Keratinocyte (primary cell): ENCODE measurements at regions not wholly inside any gene's neighbourhood (a gene's known extent, or its start where the extent isn't known, plus 50 kb on each side); places are given as distances from the start of the nearest gene placed in this dataset.

Source experiments
- DNase-seq: peaks from one replicate; pipeline ENCODE4 v3.0.0-alpha.2; 2011; ENCODE audit warnings: low read depth, missing footprints, low spot score
- FAIRE-seq: peaks from 2 replicates; lab custom pipeline; 2011; peaks lifted over from hg19 to GRCh38; lab: Jason Lieb, UNC
- H2AFZ ChIP-seq: 2 replicates; pipeline ENCODE4 v1.6.0; 2012; ENCODE audit warnings: low read length, control low read depth, inconsistent platforms; ENCODE audit not compliant: control insufficient read depth
- H3K27ac ChIP-seq: 2 replicates; pipeline ENCODE4 v1.5.1; 2011; ENCODE audit warnings: low read length; ENCODE audit not compliant: control insufficient read depth, insufficient read depth
- H3K27me3 ChIP-seq: 3 replicates; pipeline ENCODE4 v1.6.0; 2011; ENCODE audit warnings: low read length; ENCODE audit not compliant: control insufficient read depth, insufficient read depth; ENCODE audit errors: extremely low read depth
- H3K36me3 ChIP-seq, 2 experiments: 2 replicates in 1 of 2; 3 replicates in 1 of 2; pipeline ENCODE4 v1.5.1; 2011; ENCODE audit warnings: low read length in 2 of 2, mild to moderate bottlenecking in 1 of 2; ENCODE audit not compliant: control insufficient read depth in 2 of 2, insufficient read depth in 2 of 2; ENCODE audit errors: extremely low read depth in 1 of 2
- H3K4me1 ChIP-seq: 3 replicates; pipeline ENCODE4 v1.5.1; 2011; ENCODE audit warnings: low read length; ENCODE audit not compliant: control insufficient read depth, insufficient read depth; ENCODE audit errors: extremely low read depth
- H3K4me2 ChIP-seq: 3 replicates; pipeline ENCODE4 v1.6.0; 2011; ENCODE audit warnings: low read depth, low read length; ENCODE audit not compliant: control insufficient read depth, insufficient read depth; ENCODE audit errors: extremely low read depth
- H3K4me3 ChIP-seq, 3 experiments: fragments of 200-600 bp in 1 of 3; sonication (generic) in 1 of 3; 2 replicates in 2 of 3; 3 replicates in 1 of 3; pipeline ENCODE4 v1.5.1; 2011 to 2016; ENCODE audit warnings: low read length in 3 of 3, mild to moderate bottlenecking in 3 of 3, control low read depth in 2 of 3, inconsistent platforms in 1 of 3, low read depth in 1 of 3, mixed read lengths in 1 of 3, mixed run types in 1 of 3, moderate library complexity in 1 of 3; ENCODE audit not compliant: control insufficient read depth in 2 of 3, insufficient read depth in 2 of 3; ENCODE audit errors: extremely low read depth in 1 of 3
- H3K79me2 ChIP-seq: 2 replicates; pipeline ENCODE4 v1.6.0; 2012; ENCODE audit warnings: low read length; ENCODE audit not compliant: control insufficient read depth, insufficient read depth
- H3K9ac ChIP-seq: 3 replicates; pipeline ENCODE4 v1.6.0; 2011; ENCODE audit warnings: low read length; ENCODE audit not compliant: control insufficient read depth, insufficient read depth; ENCODE audit errors: extremely low read depth
- H3K9me1 ChIP-seq: 3 replicates; pipeline ENCODE4 v1.6.0; 2011; ENCODE audit warnings: low read length; ENCODE audit not compliant: control insufficient read depth, insufficient read depth; ENCODE audit errors: extremely low read depth
- H3K9me3 ChIP-seq: 2 replicates; pipeline ENCODE4 v1.5.1; 2012; ENCODE audit warnings: low read depth, low read length; ENCODE audit not compliant: control insufficient read depth
- H4K20me1 ChIP-seq: 3 replicates; pipeline ENCODE4 v1.6.0; 2011; ENCODE audit warnings: low read length; ENCODE audit not compliant: control insufficient read depth, insufficient read depth; ENCODE audit errors: extremely low read depth
- EZH2 ChIP-seq: IDR thresholded peaks from one replicate; pipeline ENCODE4 v1.6.1; 2012; ENCODE audit warnings: inconsistent platforms, mild to moderate bottlenecking, low read length, moderate library complexity
- dilution Hi-C: fragments of 300-500 bp; cut with MboI; formaldehyde crosslinking; loops from one replicate; pipeline ENCODE4 v1.7.0; 2020; ENCODE audit warnings: low sequenced_read_pairs; ENCODE audit not compliant: extremely low pct_ligation_motif_present
- TF ChIP-seq, protein P1 (sequence below), 3 experiments: IDR thresholded peaks in 1 of 3; conservative IDR thresholded peaks in 1 of 3; optimal IDR thresholded peaks in 1 of 3; 2 replicates in 2 of 3; 3 replicates in 1 of 3; pipeline versions ENCODE3 to v1.5.1; 2011; ENCODE audit warnings: low read length in 3 of 3, mild to moderate bottlenecking in 3 of 3, moderate library complexity in 2 of 3, control low read depth in 1 of 3, inconsistent platforms in 1 of 3; ENCODE audit not compliant: insufficient read depth in 2 of 3; ENCODE audit errors: extremely low read depth in 1 of 3

GRCh38 chr2:792687-793086 is 115.5 kb upstream of the TMEM18 start:
- H3K4me3 ChIP-seq: no peak overlapping the region
- no peak for DNase-seq
- no peak overlapping the region for H3K9ac ChIP-seq
- H2AFZ ChIP-seq: no peak overlapping the region
- dilution Hi-C loops: no loop called here
- H3K4me1 ChIP-seq: no peaks in the 10 kb centered on the region
- no peaks in the 10 kb centered on the region for H3K27me3 ChIP-seq
- peaks cover 2% of the 10 kb centered on the region for H3K9me3 ChIP-seq
- H3K27ac ChIP-seq: no peak overlapping the region
- H4K20me1 ChIP-seq: no peaks in the 10 kb centered on the region
- FAIRE-seq: no peak
- no peak overlapping the region for H3K4me2 ChIP-seq
- TF ChIP-seq, protein P1, sequence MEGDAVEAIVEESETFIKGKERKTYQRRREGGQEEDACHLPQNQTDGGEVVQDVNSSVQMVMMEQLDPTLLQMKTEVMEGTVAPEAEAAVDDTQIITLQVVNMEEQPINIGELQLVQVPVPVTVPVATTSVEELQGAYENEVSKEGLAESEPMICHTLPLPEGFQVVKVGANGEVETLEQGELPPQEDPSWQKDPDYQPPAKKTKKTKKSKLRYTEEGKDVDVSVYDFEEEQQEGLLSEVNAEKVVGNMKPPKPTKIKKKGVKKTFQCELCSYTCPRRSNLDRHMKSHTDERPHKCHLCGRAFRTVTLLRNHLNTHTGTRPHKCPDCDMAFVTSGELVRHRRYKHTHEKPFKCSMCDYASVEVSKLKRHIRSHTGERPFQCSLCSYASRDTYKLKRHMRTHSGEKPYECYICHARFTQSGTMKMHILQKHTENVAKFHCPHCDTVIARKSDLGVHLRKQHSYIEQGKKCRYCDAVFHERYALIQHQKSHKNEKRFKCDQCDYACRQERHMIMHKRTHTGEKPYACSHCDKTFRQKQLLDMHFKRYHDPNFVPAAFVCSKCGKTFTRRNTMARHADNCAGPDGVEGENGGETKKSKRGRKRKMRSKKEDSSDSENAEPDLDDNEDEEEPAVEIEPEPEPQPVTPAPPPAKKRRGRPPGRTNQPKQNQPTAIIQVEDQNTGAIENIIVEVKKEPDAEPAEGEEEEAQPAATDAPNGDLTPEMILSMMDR (optimal IDR thresholded peaks at IDR 0.05 in 1 of 3, IDR thresholded peaks at IDR 0.05 in 1 of 3, conservative IDR thresholded peaks at IDR 0.05 in 1 of 3; ENCODE audit: extremely low read depth in 1 of 3, insufficient read depth in 2 of 3, low read length in 3 of 3): no peak
- TF ChIP-seq EZH2: no peak
- H3K36me3 ChIP-seq: no peaks in the 10 kb centered on the region
- no peaks in the 10 kb centered on the region for H3K9me1 ChIP-seq
- no peaks in the 10 kb centered on the region for H3K79me2 ChIP-seq

DNA sequence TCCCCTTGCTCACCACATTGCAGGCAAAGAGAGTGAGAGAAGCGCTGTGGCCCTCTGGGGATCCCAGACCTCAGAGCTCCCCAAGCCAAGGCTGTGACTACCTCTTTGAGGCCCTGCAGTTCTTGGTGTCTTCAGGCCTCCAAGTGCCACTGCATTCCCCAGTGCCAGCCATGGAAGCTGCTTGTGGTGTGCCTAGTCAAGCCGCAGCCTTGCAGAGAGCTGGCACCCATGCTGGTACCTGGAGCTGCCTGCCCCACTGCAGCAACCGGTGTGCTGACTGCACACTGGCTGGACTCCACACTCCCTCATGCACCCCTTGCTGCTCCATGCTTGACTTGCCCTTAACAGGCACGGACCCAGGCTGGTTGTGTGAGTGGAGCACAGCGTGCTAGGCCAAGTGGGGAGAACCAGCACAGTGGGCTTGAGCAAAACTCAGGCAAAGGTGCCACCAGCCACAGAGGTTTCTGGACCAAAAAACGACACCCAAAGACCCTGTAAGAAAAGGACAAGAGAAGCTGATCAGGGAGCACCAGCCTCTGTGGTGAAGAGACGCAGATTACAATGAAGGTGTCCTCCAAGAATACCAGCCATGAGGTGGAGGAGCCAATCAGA is 113.5 kb upstream of the TMEM18 start:
- Histone ChIP-seq H3K36me3 (no peaks in the 10 kb centered on the region), H3K4me2 (no peak overlapping the region), H3K4me3 (no peak overlapping the region), H3K4me1 (no peaks in the 10 kb centered on the region), H2AFZ (no peak overlapping the region), H3K27ac (no peak overlapping the region), H3K79me2 (no peaks in the 10 kb centered on the region), H3K9ac (no peak overlapping the region), H4K20me1 (no peaks in the 10 kb centered on the region), H3K9me3 (peaks cover 2% of the 10 kb centered on the region), H3K9me1 (no peaks in the 10 kb centered on the region), H3K27me3 (no peaks in the 10 kb centered on the region)
- FAIRE-seq: no peak
- DNase-seq: no peak
- TF ChIP-seq, protein P1 (optimal IDR thresholded peaks at IDR 0.05 in 1 of 3, IDR thresholded peaks at IDR 0.05 in 1 of 3, conservative IDR thresholded peaks at IDR 0.05 in 1 of 3; ENCODE audit: extremely low read depth in 1 of 3, insufficient read depth in 2 of 3, low read length in 3 of 3): no peak
- no peak for TF ChIP-seq EZH2
- dilution Hi-C loops: no loop called here
